Osteoblast (primary cell): ENCODE measurements at regions not wholly inside any gene's neighbourhood (a gene's known extent, or its start where the extent isn't known, plus 50 kb on each side); places are given as distances from the start of the nearest gene placed in this dataset.
"Not testable (repeated sequence)": the region's sequence is repeated elsewhere in the genome, so short reads cannot be mapped to it uniquely, and the experiment has no call there.

Experiments used
- DNase-seq: peaks from one replicate; pipeline ENCODE4 v3.0.0; 2011; ENCODE audit warnings: low spot score, mixed read lengths; ENCODE audit not compliant: insufficient read length; ENCODE audit errors: missing footprints
- H2AFZ ChIP-seq: 2 replicates; pipeline ENCODE4 v1.6.0; 2011; ENCODE audit warnings: mild to moderate bottlenecking, low read length
- H3K27ac ChIP-seq: 2 replicates; pipeline ENCODE4 v1.5.1; 2011; ENCODE audit warnings: mild to moderate bottlenecking, low read depth, low read length, moderate library complexity
- H3K27me3 ChIP-seq: 2 replicates; pipeline ENCODE4 v1.6.0; 2012; ENCODE audit warnings: mild to moderate bottlenecking, control low read depth, inconsistent platforms, low read length, moderate library complexity; ENCODE audit not compliant: insufficient read depth
- H3K36me3 ChIP-seq: 2 replicates; pipeline ENCODE4 v1.5.1; 2011; ENCODE audit warnings: mild to moderate bottlenecking, low read length, control low read depth, moderate library complexity; ENCODE audit not compliant: insufficient read depth
- H3K4me1 ChIP-seq: 2 replicates; pipeline ENCODE4 v1.5.1; 2011; ENCODE audit warnings: mild to moderate bottlenecking, low read length, control low read depth, moderate library complexity; ENCODE audit not compliant: insufficient read depth
- H3K4me2 ChIP-seq: 2 replicates; pipeline ENCODE4 v1.6.0; 2011; ENCODE audit warnings: mild to moderate bottlenecking, low read length; ENCODE audit not compliant: insufficient read depth
- H3K4me3 ChIP-seq: fragments of 200-600 bp; sonication (generic); 3 replicates; pipeline ENCODE4 v1.5.1; 2012; ENCODE audit warnings: mild to moderate bottlenecking, low read length, inconsistent platforms; ENCODE audit not compliant: insufficient read depth
- H3K79me2 ChIP-seq: 2 replicates; pipeline ENCODE4 v1.6.0; 2012; ENCODE audit warnings: mild to moderate bottlenecking, low read length, control low read depth, inconsistent platforms; ENCODE audit not compliant: insufficient read depth
- H3K9me3 ChIP-seq: 2 replicates; pipeline ENCODE4 v1.5.1; 2011; ENCODE audit warnings: low read depth, low read length, control low read depth
- H4K20me1 ChIP-seq: 2 replicates; pipeline ENCODE4 v1.6.0; 2012; ENCODE audit warnings: mild to moderate bottlenecking, low read length, control low read depth; ENCODE audit not compliant: insufficient read depth
- CTCF ChIP-seq: IDR thresholded peaks from 2 replicates; pipeline ENCODE4 v1.5.1; 2011; ENCODE audit warnings: mild to moderate bottlenecking, low read depth, low read length, moderate library complexity; ENCODE audit errors: extremely low read depth

GRCh38 chr7:29651477-29651876 lies 87.8 kb downstream of the PRR15 start:
- H3K9me3 ChIP-seq: no peaks in the 10 kb centered on the region
- H3K27me3 ChIP-seq: no peaks in the 10 kb centered on the region
- no peak for DNase-seq
- H3K4me3 ChIP-seq: no peak overlapping the region
- H2AFZ ChIP-seq: no peak overlapping the region
- no peak overlapping the region for H3K4me2 ChIP-seq
- no peaks in the 10 kb centered on the region for H3K36me3 ChIP-seq
- no peaks in the 10 kb centered on the region for H3K79me2 ChIP-seq
- no peak overlapping the region for H3K27ac ChIP-seq
- no peak for TF ChIP-seq CTCF
- no peaks in the 10 kb centered on the region for H4K20me1 ChIP-seq
- H3K4me1 ChIP-seq: peaks cover 6% of the 10 kb centered on the region

GRCh38 chr7:29652556-29652955 lies 88.9 kb downstream of the PRR15 start:
- H3K79me2 ChIP-seq: no peaks in the 10 kb centered on the region
- H3K4me3 ChIP-seq: no peak overlapping the region
- H3K36me3 ChIP-seq: no peaks in the 10 kb centered on the region
- H3K27ac ChIP-seq: no peak overlapping the region
- H3K4me2 ChIP-seq: no peak overlapping the region
- TF ChIP-seq CTCF: no peak
- H4K20me1 ChIP-seq: no peaks in the 10 kb centered on the region
- no peaks in the 10 kb centered on the region for H3K27me3 ChIP-seq
- no peaks in the 10 kb centered on the region for H3K4me1 ChIP-seq
- no peak overlapping the region for H2AFZ ChIP-seq
- H3K9me3 ChIP-seq: no peaks in the 10 kb centered on the region
- no peak for DNase-seq

- H3K4me2 ChIP-seq, H3K36me3 ChIP-seq, H3K27me3 ChIP-seq, H3K79me2 ChIP-seq, H3K4me1 ChIP-seq, H4K20me1 ChIP-seq, H2AFZ ChIP-seq, H3K27ac ChIP-seq, H3K9me3 ChIP-seq, DNase-seq, H3K4me3 ChIP-seq: not testable (repeated sequence)
Measured at GRCh38 chr7:29654340-29654739, 90.7 kb downstream of the PRR15 start.

- no peaks in the 10 kb centered on the region for H3K27me3 ChIP-seq
Measured at GRCh38 chr7:29657288-29657687, 93.7 kb downstream of the PRR15 start.

More at GRCh38 chr7:29657288-29657687, 93.7 kb downstream of the PRR15 start:
- no peaks in the 10 kb centered on the region for H3K79me2 ChIP-seq
- no peaks in the 10 kb centered on the region for H3K4me1 ChIP-seq
- H4K20me1 ChIP-seq: no peaks in the 10 kb centered on the region
- TF ChIP-seq CTCF: no peak
- H3K4me3 ChIP-seq: no peak overlapping the region
- H3K9me3 ChIP-seq: no peaks in the 10 kb centered on the region
- no peak overlapping the region for H3K4me2 ChIP-seq
- no peaks in the 10 kb centered on the region for H3K36me3 ChIP-seq
- DNase-seq: no peak
- H2AFZ ChIP-seq: no peak overlapping the region
- H3K27ac ChIP-seq: no peak overlapping the region
